SHP77 treated with DMSO at 0.1 percent for 48 hours (cell line): ENCODE measurements at regions not wholly inside any gene's neighbourhood (a gene's known extent, or its start where the extent isn't known, plus 50 kb on each side); places are given as distances from the start of the nearest gene placed in this dataset.

Experiments
- DNase-seq: peaks from one replicate; lab custom pipeline; 2025; lab: John Stamatoyannopoulos, UW

GRCh38 chr17:79396696-79397095 is 214.2 kb downstream of the RBFOX3 start:
- no peak for DNase-seq

GRCh38 chr17:79395545-79395944 is 215.3 kb downstream of the RBFOX3 start:
- no peak for DNase-seq

GRCh38 chr17:79395066-79395465 is 215.8 kb downstream of the RBFOX3 start:
- DNase-seq: no peak

GRCh38 chr17:79393358-79394052 is 217.3 kb downstream of the RBFOX3 start:
- peak; percentile 45 for DNase-seq

GRCh38 chr17:79392598-79392997 is 218.3 kb downstream of the RBFOX3 start:
- DNase-seq: no peak

- peak; percentile 26 for DNase-seq
These were observed 219.2 kb downstream of the RBFOX3 start for GRCh38 chr17:79391376-79392233.

GRCh38 chr17:79389896-79390295 is 221.0 kb downstream of the RBFOX3 start:
- DNase-seq: no peak

GRCh38 chr17:79388556-79389295 is 222.1 kb downstream of the RBFOX3 start:
- DNase-seq: peak; percentile 16

GRCh38 chr17:79387783-79388182 is 223.1 kb downstream of the RBFOX3 start:
- DNase-seq: no peak

- DNase-seq: no peak
These were observed 224.8 kb downstream of the RBFOX3 start for GRCh38 chr17:79385962-79386563.

GRCh38 chr17:79382313-79382712 is 228.5 kb downstream of the RBFOX3 start:
- no peak for DNase-seq

- DNase-seq: no peak
These were observed 231.0 kb downstream of the RBFOX3 start for GRCh38 chr17:79379700-79380445.

- DNase-seq: no peak
These were observed 233.5 kb downstream of the RBFOX3 start for GRCh38 chr17:79377230-79377786.

GRCh38 chr17:79374807-79375206 is 236.0 kb downstream of the RBFOX3 start:
- no peak for DNase-seq

GRCh38 chr17:79374087-79374689 is 236.7 kb downstream of the RBFOX3 start:
- no peak for DNase-seq

GRCh38 chr17:79372470-79373238 is 238.2 kb downstream of the RBFOX3 start:
- no peak for DNase-seq

GRCh38 chr17:79371984-79372383 is 238.9 kb downstream of the RBFOX3 start:
- DNase-seq: no peak

GRCh38 chr17:79370594-79370993 is 240.3 kb downstream of the RBFOX3 start:
- DNase-seq: no peak

- no peak for DNase-seq
These were observed 240.7 kb downstream of the RBFOX3 start for GRCh38 chr17:79370126-79370525.

GRCh38 chr17:79369532-79369931 is 241.3 kb downstream of the RBFOX3 start:
- no peak for DNase-seq
